HL-60 (cell line): ENCODE measurements at regions not wholly inside any gene's neighbourhood (a gene's known extent, or its start where the extent isn't known, plus 50 kb on each side); places are given as distances from the start of the nearest gene placed in this dataset.

ENCODE experiments used
- DNase-seq, 2 experiments: peaks; one replicate each; pipeline ENCODE4 v3.0.0-alpha.2; 2010 to 2020; ENCODE audit warnings: low read depth in 1 of 2, low spot score in 1 of 2
- H3K27ac ChIP-seq: fragments of 250-450 bp; sonication (Bioruptor Pico); replicated peaks from 2 replicates; pipeline ENCODE4 v1.5.1; 2020; ENCODE audit warnings: mild to moderate bottlenecking, moderate library complexity
- H3K27me3 ChIP-seq: fragments of 250-450 bp; sonication (Bioruptor Pico); 2 replicates; pipeline ENCODE4 v1.5.1; 2021; ENCODE audit warnings: mild to moderate bottlenecking, moderate library complexity; ENCODE audit not compliant: insufficient read depth, poor library complexity, severe bottlenecking
- H3K4me3 ChIP-seq: replicated peaks from 2 replicates; pipeline ENCODE4 v1.5.1; 2011; ENCODE audit warnings: mild to moderate bottlenecking, control low read depth, low read length; ENCODE audit not compliant: insufficient read depth
- GABPA ChIP-seq: IDR thresholded peaks from 2 replicates; pipeline ENCODE4 v1.6.1; 2012; ENCODE audit warnings: low read depth
- POLR2AphosphoS5 ChIP-seq: IDR thresholded peaks from 2 replicates; pipeline ENCODE4 v1.6.1; 2012; ENCODE audit warnings: low read depth
- REST ChIP-seq: IDR thresholded peaks from 2 replicates; pipeline ENCODE4 v1.6.1; 2012; ENCODE audit warnings: low read depth; ENCODE audit not compliant: insufficient replicate concordance
- SPI1 ChIP-seq: IDR thresholded peaks from 2 replicates; pipeline ENCODE4 v1.6.1; 2012; ENCODE audit warnings: low read depth, mild to moderate bottlenecking, borderline replicate concordance
- TF ChIP-seq, protein P1 (sequence below): IDR thresholded peaks from one replicate; pipeline ENCODE4 v1.5.1; 2011; ENCODE audit warnings: low read length, control low read depth, inconsistent platforms; ENCODE audit not compliant: insufficient read depth

GRCh38 chr1:57991289-57991688, 555.2 kb downstream of the OMA1 start:
- Histone ChIP-seq H3K27me3 (no peaks in the 10 kb centered on the region), H3K27ac (no peak overlapping the region), H3K4me3 (no peak overlapping the region)
- DNase-seq = no peak
- no peak for TF ChIP-seq GABPA
- no peak for TF ChIP-seq POLR2AphosphoS5
- TF ChIP-seq, protein P1, sequence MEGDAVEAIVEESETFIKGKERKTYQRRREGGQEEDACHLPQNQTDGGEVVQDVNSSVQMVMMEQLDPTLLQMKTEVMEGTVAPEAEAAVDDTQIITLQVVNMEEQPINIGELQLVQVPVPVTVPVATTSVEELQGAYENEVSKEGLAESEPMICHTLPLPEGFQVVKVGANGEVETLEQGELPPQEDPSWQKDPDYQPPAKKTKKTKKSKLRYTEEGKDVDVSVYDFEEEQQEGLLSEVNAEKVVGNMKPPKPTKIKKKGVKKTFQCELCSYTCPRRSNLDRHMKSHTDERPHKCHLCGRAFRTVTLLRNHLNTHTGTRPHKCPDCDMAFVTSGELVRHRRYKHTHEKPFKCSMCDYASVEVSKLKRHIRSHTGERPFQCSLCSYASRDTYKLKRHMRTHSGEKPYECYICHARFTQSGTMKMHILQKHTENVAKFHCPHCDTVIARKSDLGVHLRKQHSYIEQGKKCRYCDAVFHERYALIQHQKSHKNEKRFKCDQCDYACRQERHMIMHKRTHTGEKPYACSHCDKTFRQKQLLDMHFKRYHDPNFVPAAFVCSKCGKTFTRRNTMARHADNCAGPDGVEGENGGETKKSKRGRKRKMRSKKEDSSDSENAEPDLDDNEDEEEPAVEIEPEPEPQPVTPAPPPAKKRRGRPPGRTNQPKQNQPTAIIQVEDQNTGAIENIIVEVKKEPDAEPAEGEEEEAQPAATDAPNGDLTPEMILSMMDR = no peak
- no peak for TF ChIP-seq REST
- TF ChIP-seq SPI1 = no peak

GRCh38 chr1:57989877-57990276, 556.6 kb downstream of the OMA1 start:
- Histone ChIP-seq H3K4me3 (no peak overlapping the region), H3K27me3 (no peaks in the 10 kb centered on the region), H3K27ac (no peak overlapping the region)
- no peak for TF ChIP-seq SPI1
- no peak for TF ChIP-seq REST
- no peak for TF ChIP-seq GABPA
- TF ChIP-seq, protein P1 = no peak
- no peak for TF ChIP-seq POLR2AphosphoS5
- no peak for DNase-seq

- Histone ChIP-seq H3K4me3 (no peak overlapping the region), H3K27ac (no peak overlapping the region), H3K27me3 (peaks cover 4% of the 10 kb centered on the region)
- DNase-seq = no peak
- TF ChIP-seq, protein P1 = no peak
- no peak for TF ChIP-seq SPI1
- TF ChIP-seq GABPA = no peak
- no peak for TF ChIP-seq REST
- no peak for TF ChIP-seq POLR2AphosphoS5
Measured at GRCh38 chr1:57987523-57987922, 559.0 kb downstream of the OMA1 start.
